AG09319 (cell line): ENCODE measurements at regions not wholly inside any gene's neighbourhood (a gene's known extent, or its start where the extent isn't known, plus 50 kb on each side); places are given as distances from the start of the nearest gene placed in this dataset.
"Not testable (repeated sequence)": the region's sequence is repeated elsewhere in the genome, so short reads cannot be mapped to it uniquely, and the experiment has no call there.

ENCODE experiments used
- DNase-seq: peaks from one replicate; pipeline ENCODE4 v3.0.0-alpha.2; 2010; ENCODE audit warnings: low read depth; ENCODE audit errors: extremely low read depth
- TF ChIP-seq, protein P1 (sequence below): IDR thresholded peaks from 2 replicates; pipeline ENCODE4 v1.5.1; 2011; ENCODE audit warnings: low read depth, mild to moderate bottlenecking, inconsistent platforms, low read length, moderate library complexity

DNA sequence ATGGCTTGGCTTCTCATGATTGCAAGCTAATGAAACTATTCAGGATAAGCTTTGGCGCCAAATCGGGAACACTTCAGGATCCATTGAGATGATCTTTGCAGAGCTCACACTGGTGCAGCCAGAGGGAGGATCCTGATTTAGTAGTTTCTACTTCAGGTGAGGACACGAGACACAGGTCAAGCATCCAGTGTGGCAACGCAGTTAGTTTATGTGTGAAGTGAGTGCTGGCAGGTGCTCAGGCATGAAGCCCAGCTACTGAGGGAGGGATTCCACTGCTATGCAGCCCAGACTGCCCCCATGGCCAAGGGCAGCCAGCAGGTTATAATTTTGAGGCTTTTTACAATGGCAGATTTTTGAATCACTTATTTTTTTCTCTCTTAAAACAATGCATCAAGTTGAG, 113.5 kb upstream of the PCED1B start:
- no peak for DNase-seq
- TF ChIP-seq, protein P1, sequence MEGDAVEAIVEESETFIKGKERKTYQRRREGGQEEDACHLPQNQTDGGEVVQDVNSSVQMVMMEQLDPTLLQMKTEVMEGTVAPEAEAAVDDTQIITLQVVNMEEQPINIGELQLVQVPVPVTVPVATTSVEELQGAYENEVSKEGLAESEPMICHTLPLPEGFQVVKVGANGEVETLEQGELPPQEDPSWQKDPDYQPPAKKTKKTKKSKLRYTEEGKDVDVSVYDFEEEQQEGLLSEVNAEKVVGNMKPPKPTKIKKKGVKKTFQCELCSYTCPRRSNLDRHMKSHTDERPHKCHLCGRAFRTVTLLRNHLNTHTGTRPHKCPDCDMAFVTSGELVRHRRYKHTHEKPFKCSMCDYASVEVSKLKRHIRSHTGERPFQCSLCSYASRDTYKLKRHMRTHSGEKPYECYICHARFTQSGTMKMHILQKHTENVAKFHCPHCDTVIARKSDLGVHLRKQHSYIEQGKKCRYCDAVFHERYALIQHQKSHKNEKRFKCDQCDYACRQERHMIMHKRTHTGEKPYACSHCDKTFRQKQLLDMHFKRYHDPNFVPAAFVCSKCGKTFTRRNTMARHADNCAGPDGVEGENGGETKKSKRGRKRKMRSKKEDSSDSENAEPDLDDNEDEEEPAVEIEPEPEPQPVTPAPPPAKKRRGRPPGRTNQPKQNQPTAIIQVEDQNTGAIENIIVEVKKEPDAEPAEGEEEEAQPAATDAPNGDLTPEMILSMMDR: no peak

- TF ChIP-seq, protein P1: no peak
- DNase-seq: no peak
Measured at GRCh38 chr12:46970636-46971035, 108.8 kb upstream of the PCED1B start.

DNA sequence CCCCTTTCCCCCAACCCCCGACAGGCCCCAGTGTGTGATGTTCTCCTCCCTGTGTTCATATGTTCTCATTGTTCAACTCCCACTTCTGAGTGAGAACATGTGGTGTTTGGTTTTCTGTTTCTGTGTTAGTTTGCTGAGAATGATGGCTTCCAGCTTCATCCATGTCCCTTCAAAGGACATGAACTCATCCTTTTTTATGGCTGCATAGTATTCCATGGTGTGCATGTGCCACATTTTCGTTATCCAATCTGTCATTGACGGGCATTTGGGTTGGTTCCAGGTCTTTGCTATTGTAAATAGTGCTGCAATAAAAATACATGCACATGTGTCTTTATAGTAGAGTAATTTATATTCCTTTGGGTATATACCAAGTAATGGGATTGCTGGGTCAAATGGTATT, 105.5 kb upstream of the PCED1B start:
- DNase-seq: not testable (repeated sequence)

DNA sequence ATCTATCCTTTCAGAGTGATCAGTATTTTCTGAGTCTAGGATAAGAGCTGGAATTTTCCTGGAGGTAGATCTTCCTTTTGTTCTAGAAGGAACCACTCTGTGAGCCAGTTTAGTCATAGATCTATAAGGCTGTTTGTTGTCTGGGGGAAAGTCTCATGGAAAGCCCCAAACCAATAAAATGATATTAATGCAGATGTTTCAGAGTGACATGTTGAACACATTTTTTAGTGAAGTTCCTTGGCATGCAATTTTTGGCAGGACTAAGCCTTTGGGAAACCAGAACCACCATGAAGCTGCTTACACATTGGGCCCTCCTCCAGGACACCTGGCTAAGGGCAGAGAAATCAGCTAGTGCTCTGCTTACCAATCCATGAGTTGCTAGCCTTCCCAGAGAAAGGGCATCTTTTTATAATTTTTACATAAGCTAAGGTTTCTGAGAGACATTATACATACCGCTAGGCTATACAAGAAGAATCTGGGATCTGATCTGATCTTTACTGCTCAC, 101.5 kb upstream of the PCED1B start:
- no peak for DNase-seq
- TF ChIP-seq, protein P1: no peak

DNA sequence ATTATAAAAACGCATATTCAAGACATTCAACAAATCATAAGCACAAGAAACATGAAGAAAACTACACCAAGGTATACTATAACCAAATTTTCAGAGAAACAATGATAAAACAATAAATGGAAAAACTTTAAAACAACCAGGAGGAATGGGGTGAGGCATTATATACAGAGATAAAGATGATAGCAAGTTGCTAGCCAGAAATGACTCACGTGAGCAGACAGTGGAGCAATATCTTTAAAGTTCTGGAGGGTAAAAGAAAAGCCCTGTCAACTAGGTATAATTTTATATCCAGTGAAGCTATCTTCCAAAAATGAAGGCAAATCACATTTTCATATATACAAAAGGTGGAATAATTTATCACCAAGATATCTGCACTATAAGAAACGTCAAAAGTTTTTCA, 97.8 kb upstream of the PCED1B start:
- DNase-seq: no peak
- TF ChIP-seq, protein P1: no peak

DNA sequence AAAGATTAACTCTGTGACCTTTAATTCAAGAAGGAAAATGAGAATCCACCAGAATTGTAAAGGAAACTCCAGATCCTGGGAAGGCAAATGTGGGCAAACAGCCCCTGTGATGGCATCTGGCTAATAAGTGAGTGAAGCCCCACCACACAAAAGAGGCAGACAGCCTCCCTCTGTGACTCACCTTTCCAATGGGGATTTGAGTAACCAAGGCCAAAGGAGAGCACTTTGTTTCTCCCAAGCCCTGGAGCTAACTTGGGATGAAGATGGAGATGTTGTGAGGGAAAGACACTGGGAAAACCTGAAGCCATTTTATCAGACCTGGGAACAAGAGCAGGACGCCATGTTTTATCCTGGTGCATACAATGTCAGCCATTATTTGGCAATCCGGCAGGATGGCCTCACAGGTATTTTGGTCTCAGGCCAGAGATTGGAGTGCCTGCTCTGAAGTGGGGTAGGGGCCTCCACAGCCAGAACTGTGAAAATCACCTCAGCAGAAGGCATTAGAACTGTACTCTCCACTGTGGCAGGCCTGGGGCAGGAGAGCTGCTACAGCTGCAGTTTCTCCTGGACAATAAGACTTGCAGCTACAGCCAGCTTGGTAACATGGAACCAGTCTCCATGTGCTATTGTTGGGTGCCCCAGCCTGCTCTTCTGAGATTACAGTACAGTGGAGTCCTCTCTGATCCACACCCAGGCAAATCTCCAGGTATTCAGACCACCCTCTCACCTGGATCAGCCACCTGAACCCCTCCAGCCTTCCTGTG, 96.6 kb upstream of the PCED1B start:
- DNase-seq: no peak

DNA sequence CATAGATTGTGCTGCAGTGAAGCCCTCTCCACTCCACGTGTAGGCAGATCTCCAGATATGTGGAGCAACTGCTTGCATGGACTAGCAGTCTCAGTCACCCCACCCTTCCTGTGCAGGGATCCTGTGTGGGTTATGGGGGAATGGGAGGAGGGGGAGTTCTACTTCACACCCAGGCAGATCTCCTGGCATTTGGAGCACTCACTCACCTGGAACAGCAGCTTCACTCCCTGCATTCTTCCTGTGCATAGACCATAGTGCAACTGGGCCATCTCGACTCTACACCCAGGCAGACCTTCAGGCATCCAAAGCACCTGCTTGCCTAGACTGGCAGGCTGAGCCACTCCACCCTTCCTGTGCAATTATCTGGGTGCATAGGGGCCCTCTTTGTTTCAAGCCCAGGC, 96.0 kb upstream of the PCED1B start:
- TF ChIP-seq, protein P1: no peak
- DNase-seq: no peak

More for the DNA sequence above, 96.6 kb upstream of the PCED1B start:
- TF ChIP-seq, protein P1: no peak
